ENCODE measurements at regions not wholly inside any gene's neighbourhood (a gene's known extent, or its start where the extent isn't known, plus 50 kb on each side); places are given as distances from the start of the nearest gene placed in this dataset.
"Not testable (repeated sequence)": the region's sequence is repeated elsewhere in the genome, so short reads cannot be mapped to it uniquely, and the experiment has no call there.

DNA sequence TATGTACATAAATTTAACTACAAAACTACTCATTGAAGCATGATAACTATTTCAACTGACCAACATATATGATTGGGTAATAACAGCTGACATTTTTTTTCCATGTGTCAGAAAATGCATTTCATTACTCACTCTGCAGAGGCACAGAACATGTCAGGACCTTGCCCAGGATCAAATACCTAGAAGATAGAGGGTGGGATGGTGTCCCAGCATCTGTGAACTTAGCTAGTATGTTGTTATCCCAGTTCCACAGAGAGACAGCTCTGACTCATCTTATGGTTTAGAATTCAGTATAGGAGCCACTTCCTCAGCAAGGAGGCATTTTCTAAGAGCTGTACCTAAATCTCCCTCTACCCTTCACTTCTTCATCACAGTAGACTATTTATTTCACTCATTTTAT is 1198.6 kb upstream of the ACO1 start:
- Histone ChIP-seq H3K9me3 (ENCODE audit: control insufficient read depth, insufficient read depth, low read length) (no peaks in the 10 kb centered on the region; the same call in 1 of the 2 replicates), H3K4me1 (ENCODE audit: insufficient read depth, low read length) (no peaks in the 10 kb centered on the region), H3K9ac (ENCODE audit: low read depth, low read length) (no peak overlapping the region), H3K36me3 (ENCODE audit: insufficient read depth, low read length) (no peaks in the 10 kb centered on the region)

DNA sequence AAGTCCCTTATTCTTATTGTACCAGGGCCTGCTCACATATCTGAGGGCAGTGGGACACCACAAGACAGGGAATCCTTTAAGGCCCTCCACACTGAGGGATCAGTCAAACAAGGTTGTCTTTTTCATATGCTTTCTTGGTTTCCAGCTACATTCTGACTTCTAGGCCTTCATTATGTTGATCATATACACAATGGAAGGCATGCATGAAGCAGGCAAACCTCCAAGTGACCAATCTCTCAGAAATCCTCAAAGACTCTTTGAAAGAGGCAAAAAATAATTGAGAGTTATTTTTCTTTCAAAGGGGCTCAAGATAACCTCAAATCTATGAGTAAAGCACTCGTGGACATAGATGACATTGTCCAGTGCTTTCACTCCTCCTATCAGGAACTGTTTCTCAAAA is 1195.9 kb upstream of the ACO1 start:
- Histone ChIP-seq H3K9me3 (ENCODE audit: control insufficient read depth, insufficient read depth, low read length) (no peaks in the 10 kb centered on the region), H3K4me1 (ENCODE audit: insufficient read depth, low read length) (no peaks in the 10 kb centered on the region), H3K9ac (ENCODE audit: low read depth, low read length) (no peak overlapping the region), H3K36me3 (ENCODE audit: insufficient read depth, low read length) (no peaks in the 10 kb centered on the region)

DNA sequence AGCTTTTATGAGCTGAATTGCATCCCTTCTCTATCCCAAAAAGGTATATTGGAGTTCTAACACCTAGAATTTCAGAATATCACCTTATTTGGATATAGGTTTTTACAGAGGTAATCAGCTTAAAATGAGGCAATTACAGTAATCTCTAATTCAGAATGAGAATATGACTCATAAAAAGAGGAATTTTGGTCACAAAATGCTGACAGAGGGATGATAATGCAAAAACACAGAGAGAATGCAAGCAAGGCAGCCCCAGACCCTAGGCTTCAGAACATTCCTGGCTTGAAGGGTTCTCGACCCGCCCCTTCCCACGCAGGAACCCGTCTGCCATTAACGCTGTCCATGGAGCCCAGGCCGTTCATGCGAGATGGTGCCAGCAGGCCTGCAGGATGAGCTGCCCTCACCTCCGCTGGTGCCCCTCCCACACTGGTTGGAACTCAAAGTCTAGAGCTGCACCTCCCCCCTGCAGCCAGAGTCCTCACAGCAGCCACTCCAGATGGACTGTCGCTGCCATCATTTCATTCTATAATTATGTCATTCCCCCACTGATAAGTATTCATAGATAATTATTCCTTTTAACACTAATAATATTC is 1173.4 kb upstream of the ACO1 start:
- H3K4me1 ChIP-seq (ENCODE audit: insufficient read depth, low read length) = no peaks in the 10 kb centered on the region
- no peaks in the 10 kb centered on the region for H3K36me3 ChIP-seq (ENCODE audit: insufficient read depth, low read length)
- H3K9me3 ChIP-seq (ENCODE audit: control insufficient read depth, insufficient read depth, low read length) = no peaks in the 10 kb centered on the region
- H3K9ac ChIP-seq (ENCODE audit: low read depth, low read length) = no peak overlapping the region

DNA sequence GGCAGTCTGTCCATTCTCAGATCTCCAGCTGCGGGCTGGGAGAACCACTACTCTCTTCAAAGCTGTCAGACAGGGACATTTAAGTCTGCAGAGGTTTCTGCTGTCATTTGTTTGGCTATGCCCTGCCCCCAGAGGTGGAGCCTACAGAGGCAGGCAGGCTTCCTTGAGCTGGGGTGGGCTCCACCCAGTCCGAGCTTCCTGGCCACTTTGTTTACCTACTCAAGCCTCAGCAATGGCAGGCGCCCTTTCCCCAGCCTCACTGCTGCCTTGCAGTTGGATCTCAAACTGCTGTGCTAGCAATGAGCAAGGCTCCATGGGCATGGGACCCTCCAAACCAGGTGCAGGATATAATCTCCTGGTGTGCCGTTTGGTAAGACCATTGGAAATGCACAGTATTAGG is 1154.5 kb upstream of the ACO1 start:
- not testable (repeated sequence) for H3K9ac ChIP-seq (ENCODE audit: low read depth, low read length); H3K9me3 ChIP-seq (ENCODE audit: control insufficient read depth, insufficient read depth, low read length); H3K4me1 ChIP-seq (ENCODE audit: insufficient read depth, low read length); H3K36me3 ChIP-seq (ENCODE audit: insufficient read depth, low read length)

DNA sequence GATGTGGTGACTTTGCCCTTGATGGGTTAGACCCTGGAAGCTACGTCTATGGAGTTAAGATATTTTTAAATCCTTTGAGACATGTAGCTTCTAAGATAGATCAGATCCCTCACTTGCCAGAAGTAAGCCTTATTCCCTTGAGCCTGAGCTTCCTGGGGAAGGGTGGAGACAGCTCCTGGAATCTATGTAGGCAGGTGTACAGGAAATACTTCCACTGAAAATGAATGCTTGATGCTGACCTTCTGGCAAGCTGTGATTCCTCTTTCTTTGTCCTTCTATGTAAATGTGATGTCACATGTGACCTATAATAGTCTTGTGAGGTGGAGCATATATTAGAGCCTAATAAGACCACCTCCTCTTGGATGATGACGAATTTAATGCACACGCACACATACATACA is 1152.0 kb upstream of the ACO1 start:
- Histone ChIP-seq H3K9me3 (ENCODE audit: control insufficient read depth, insufficient read depth, low read length) (peaks cover 5% of the 10 kb centered on the region), H3K9ac (ENCODE audit: low read depth, low read length) (no peak overlapping the region), H3K4me1 (ENCODE audit: insufficient read depth, low read length) (no peaks in the 10 kb centered on the region), H3K36me3 (ENCODE audit: insufficient read depth, low read length) (no peaks in the 10 kb centered on the region)

DNA sequence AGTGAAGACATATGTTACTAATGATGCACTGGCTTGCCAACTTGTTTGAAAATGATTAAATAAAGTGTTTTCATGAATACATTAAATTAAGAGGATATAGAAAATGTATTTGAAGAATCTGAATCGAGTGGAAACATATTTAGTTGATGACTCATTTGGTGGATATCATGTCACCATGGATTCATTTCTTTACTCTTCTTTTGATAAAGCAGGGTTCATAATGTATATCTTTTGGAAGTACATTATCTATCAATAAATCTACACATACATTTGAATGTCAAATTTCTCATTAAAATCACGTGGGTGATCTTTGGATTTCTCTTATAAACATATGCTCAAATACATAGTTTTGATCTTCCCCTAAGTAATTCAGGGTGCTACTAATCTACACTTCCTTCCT is 1148.1 kb upstream of the ACO1 start:
- Histone ChIP-seq H3K9ac (ENCODE audit: low read depth, low read length) (no peak overlapping the region), H3K36me3 (ENCODE audit: insufficient read depth, low read length) (no peaks in the 10 kb centered on the region), H3K9me3 (ENCODE audit: control insufficient read depth, insufficient read depth, low read length) (no peaks in the 10 kb centered on the region), H3K4me1 (ENCODE audit: insufficient read depth, low read length) (no peaks in the 10 kb centered on the region)

DNA sequence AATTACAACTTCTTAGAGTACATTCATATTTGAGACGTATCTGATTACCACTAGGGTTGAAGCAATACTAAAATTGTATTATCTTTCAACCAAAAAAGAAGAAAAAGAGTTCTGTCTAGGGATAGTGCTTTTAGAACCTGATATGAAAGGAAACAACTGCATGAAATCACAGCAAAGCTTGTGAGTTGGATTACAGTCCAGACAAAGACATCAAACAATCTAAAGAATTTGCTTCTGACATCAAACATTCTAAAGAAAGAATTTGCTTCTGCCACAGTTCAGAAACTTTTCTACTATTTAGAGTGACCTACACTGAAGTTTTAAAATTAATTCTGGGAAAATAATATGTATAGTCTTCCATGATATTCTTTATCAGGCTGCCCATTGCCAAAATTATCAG is 1141.1 kb upstream of the ACO1 start:
- Histone ChIP-seq H3K4me1 (ENCODE audit: insufficient read depth, low read length) (no peaks in the 10 kb centered on the region), H3K9me3 (ENCODE audit: control insufficient read depth, insufficient read depth, low read length) (no peaks in the 10 kb centered on the region), H3K9ac (ENCODE audit: low read depth, low read length) (no peak overlapping the region), H3K36me3 (ENCODE audit: insufficient read depth, low read length) (no peaks in the 10 kb centered on the region)

DNA sequence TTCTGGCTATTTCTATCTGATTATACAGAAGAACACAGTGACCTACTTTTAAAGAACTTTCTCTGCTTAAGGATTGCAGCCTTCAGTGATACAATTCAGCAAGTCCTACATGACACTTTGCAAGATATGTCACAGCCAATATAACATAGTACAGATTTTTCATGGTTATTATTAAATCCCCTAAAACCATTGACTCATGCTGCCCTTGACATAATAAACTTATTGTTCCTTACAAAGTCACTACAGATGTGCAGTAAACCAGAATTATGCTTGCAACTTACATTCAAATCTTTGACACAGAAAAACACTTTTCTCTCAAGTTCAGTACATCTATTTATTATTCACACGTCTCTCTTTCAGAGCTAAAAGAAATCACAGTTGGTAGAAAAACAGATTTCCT is 1136.3 kb upstream of the ACO1 start:
- Histone ChIP-seq H3K9ac (ENCODE audit: low read depth, low read length) (no peak overlapping the region), H3K4me1 (ENCODE audit: insufficient read depth, low read length) (no peaks in the 10 kb centered on the region), H3K36me3 (ENCODE audit: insufficient read depth, low read length) (no peaks in the 10 kb centered on the region), H3K9me3 (ENCODE audit: control insufficient read depth, insufficient read depth, low read length) (no peaks in the 10 kb centered on the region)

DNA sequence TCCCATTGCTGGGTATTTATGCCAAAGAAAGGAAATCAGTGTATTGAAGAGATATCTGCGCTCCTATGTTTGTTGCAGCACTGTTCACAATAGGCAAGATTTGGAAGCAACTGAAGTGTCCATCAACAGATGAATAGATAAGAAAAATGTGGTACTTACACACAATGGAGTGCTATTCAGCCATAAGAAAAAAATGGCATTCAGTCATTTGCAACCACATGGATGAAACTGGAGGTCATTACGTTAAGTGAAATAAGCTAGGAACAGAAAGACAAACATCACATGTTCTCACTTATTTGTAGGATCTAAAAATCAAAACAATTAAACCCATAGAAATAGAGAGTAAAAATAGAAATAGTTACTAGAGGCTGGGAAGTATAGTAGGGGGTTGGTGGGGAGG is 1133.1 kb upstream of the ACO1 start:
- no peaks in the 10 kb centered on the region for H3K36me3 ChIP-seq (ENCODE audit: insufficient read depth, low read length)
- no peak overlapping the region for H3K9ac ChIP-seq (ENCODE audit: low read depth, low read length)
- H3K9me3 ChIP-seq (ENCODE audit: control insufficient read depth, insufficient read depth, low read length) = no peaks in the 10 kb centered on the region
- no peaks in the 10 kb centered on the region for H3K4me1 ChIP-seq (ENCODE audit: insufficient read depth, low read length)

DNA sequence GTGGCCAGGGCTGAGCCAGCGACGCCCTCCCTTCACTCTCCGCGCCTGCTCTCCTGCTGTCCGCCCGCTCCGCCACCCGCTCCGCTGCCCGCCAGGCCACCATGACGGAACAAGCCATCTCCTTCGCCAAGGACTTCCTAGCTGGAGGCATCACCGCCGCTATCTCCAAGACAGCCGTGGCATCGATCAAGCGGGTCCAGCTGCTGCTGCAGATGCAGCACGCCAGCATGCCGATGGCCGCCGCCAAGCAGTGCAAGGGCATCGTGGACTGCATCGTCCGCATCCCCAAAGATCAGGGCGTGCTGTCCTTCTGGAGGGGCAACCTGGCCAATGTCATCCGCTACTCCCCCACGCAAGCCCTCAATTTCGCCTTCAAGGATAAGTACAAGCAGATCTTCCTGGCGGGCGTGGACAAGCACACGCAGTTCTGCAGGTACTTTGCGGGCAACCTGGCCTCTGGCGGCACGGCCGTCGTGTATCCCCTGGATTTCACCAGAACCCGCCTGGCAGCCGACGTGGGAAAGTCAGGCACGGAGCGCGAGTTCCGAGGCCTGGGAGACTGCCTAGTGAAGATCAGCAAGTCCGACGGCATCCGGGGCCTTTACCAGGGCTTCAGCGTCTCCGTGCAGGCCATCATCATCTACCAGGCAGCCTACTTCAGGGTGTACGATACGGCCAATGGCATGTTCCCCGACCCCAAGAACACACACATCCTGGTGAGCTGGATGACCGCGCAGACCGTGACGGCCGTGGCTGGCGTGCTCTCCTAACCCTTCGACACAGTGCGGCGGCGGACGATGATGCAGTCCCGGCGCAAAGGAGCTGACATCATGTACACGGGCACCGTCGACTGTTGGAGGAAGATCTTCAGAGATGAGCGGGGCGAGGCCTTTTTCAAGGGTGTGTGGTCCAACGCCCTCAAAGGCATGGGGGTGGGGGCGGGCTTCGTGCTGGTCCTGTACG is 1130.4 kb upstream of the ACO1 start:
- Histone ChIP-seq H3K4me1 (ENCODE audit: insufficient read depth, low read length) (no peaks in the 10 kb centered on the region), H3K36me3 (ENCODE audit: insufficient read depth, low read length) (no peaks in the 10 kb centered on the region), H3K9ac (ENCODE audit: low read depth, low read length) (no peak overlapping the region), H3K9me3 (ENCODE audit: control insufficient read depth, insufficient read depth, low read length) (no peaks in the 10 kb centered on the region)

DNA sequence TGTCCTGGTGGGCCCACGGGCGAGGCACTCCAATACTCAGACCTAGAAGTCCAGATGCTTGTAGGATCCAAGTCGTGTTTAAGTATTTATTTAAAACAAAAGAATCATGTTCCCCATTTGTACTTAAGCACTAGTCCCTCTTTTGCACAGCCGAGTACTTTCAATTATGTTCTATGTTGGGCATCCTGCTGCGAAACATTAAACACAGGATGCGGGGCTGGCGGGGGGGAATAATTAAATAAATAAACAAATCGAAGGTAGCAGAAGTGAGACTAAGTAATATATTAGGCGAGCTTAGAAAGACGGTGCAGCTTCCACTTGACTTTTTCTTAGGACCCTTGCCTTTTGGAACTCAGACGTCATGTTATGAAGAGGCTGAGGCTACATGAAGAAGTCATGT is 1129.2 kb upstream of the ACO1 start:
- no peaks in the 10 kb centered on the region for H3K36me3 ChIP-seq (ENCODE audit: insufficient read depth, low read length)
- peaks cover 4% of the 10 kb centered on the region; the same call in 1 of the 2 replicates for H3K4me1 ChIP-seq (ENCODE audit: insufficient read depth, low read length)
- H3K9ac ChIP-seq (ENCODE audit: low read depth, low read length) = no peak overlapping the region
- H3K9me3 ChIP-seq (ENCODE audit: control insufficient read depth, insufficient read depth, low read length) = no peaks in the 10 kb centered on the region

DNA sequence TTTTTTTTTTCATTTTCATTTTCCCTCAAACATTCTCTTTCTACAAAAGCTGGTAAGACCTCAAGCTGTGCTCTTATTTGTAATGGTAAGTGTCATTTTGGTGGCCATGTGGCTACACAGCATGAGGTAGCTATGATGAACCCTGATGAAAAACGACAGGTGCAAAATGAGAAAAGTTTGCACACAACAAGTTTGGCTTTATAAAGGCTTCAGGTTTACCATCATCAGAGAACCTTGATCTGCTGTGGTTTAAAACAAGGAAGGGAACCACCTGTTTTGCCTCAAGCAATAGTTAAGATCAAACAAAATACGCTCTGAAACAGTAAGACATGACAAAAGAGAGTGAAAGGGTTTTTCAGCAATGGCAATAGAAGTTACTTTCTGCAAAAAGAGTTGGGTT is 1124.6 kb upstream of the ACO1 start:
- no peak overlapping the region for H3K9ac ChIP-seq (ENCODE audit: low read depth, low read length)
- H3K36me3 ChIP-seq (ENCODE audit: insufficient read depth, low read length) = no peaks in the 10 kb centered on the region
- no peaks in the 10 kb centered on the region for H3K9me3 ChIP-seq (ENCODE audit: control insufficient read depth, insufficient read depth, low read length)
- H3K4me1 ChIP-seq (ENCODE audit: insufficient read depth, low read length) = peaks cover 9% of the 10 kb centered on the region; the same call in 1 of the 2 replicates

DNA sequence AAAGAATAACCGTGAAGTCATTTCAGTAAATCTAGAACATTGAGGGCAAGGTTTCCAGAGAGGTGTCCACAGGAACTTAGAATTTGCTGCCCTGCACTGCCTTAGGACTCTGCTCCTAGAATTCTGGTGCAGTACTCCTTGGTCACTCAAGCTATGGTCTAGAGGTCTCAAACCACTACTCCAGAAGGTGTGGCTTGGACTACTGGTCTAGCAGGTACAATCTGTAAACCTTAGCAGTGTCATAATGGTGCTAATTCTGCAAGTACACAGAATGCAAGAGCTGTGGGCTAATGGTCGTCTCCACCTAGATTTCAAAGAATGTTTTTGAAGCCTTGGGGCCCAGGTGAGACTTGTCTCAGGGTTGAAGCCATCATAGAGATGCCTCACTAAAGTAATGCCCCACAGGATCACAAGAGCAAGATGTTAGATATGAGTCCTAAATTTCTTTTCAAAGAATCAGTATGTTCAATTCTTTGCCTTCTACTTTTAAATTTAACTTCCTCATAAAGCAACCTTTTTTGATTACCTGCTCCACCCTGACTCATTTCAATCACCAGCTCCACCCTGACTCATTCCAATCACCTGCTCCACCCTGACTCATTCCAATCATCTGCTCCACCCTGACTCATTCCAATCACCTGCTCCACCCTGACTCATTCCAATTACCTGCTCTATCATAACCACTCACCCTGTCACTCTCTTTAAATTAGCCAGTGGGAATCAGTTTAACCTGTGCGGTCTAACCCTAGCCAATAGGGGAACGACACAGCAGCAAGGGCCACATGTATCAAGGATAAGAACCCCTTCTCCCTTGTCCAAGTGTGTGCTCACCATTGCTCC is 1111.8 kb upstream of the ACO1 start:
- Histone ChIP-seq H3K4me1 (ENCODE audit: insufficient read depth, low read length) (peaks cover 14% of the 10 kb centered on the region; the same call in 1 of the 2 replicates), H3K36me3 (ENCODE audit: insufficient read depth, low read length) (no peaks in the 10 kb centered on the region), H3K9ac (ENCODE audit: low read depth, low read length) (no peak overlapping the region), H3K9me3 (ENCODE audit: control insufficient read depth, insufficient read depth, low read length) (no peaks in the 10 kb centered on the region)

DNA sequence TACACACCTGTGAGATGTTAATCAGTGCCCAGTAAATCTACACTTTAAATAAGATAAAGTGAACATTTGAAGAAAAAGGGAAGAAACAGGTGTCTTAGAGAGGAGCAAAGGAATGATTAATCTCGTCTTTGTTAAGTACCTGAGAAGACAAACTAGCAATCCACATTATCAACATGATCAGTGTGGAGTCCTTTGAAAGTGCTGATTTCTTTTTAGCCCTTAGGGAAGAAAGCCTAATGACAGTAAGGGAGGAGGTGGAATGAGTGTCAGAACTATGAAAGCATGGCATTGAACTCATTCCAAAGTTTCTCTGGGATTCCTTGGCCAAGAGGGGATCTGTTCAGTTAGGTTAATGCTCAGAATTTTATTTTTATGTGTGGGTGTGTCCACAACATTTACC is 1109.0 kb upstream of the ACO1 start:
- Histone ChIP-seq H3K36me3 (ENCODE audit: insufficient read depth, low read length) (no peaks in the 10 kb centered on the region), H3K9me3 (ENCODE audit: control insufficient read depth, insufficient read depth, low read length) (no peaks in the 10 kb centered on the region), H3K4me1 (ENCODE audit: insufficient read depth, low read length) (peaks cover 14% of the 10 kb centered on the region; the same call in 1 of the 2 replicates), H3K9ac (ENCODE audit: low read depth, low read length) (no peak overlapping the region)
